ENCODE measurements at regions not wholly inside any gene's neighbourhood (a gene's known extent, or its start where the extent isn't known, plus 50 kb on each side); places are given as distances from the start of the nearest gene placed in this dataset.

GRCh38 chr10:29084681-29085307, 204.1 kb upstream of the LYZL1 start:
- no peaks in the 10 kb centered on the region for H3K9me2 ChIP-seq (replicated peaks; ENCODE audit: insufficient read depth, low read length)
- no peak overlapping the region for H3K4me2 ChIP-seq (ENCODE audit: low read depth, low read length, poor library complexity, severe bottlenecking)
- no peaks in the 10 kb centered on the region for H3K36me3 ChIP-seq (ENCODE audit: insufficient read depth, low read length)
- no peaks in the 10 kb centered on the region for H3K4me1 ChIP-seq (ENCODE audit: low read length)
- H3K79me2 ChIP-seq (ENCODE audit: low read length), result no peaks in the 10 kb centered on the region
- no peak overlapping the region for H3K9ac ChIP-seq (ENCODE audit: low read length)
- no peak overlapping the region for H3K4me3 ChIP-seq (ENCODE audit: low read length)
- no peaks in the 10 kb centered on the region for H3K27me3 ChIP-seq (ENCODE audit: low read length)
- no peak overlapping the region for H3K27ac ChIP-seq (ENCODE audit: low read length)
- no peak for DNase-seq
- no peak overlapping the region for H2AFZ ChIP-seq (ENCODE audit: low read length)
- H4K20me1 ChIP-seq (ENCODE audit: insufficient read depth, low read depth, low read length), result no peaks in the 10 kb centered on the region
- H3K9me3 ChIP-seq (ENCODE audit: low read length), result no peaks in the 10 kb centered on the region

GRCh38 chr10:29089091-29089490, 199.8 kb upstream of the LYZL1 start:
- no peak overlapping the region for H3K4me3 ChIP-seq (ENCODE audit: low read length)
- H3K27ac ChIP-seq (ENCODE audit: low read length), result no peak overlapping the region
- no peak for DNase-seq
- no peaks in the 10 kb centered on the region for H3K79me2 ChIP-seq (ENCODE audit: low read length)
- no peak overlapping the region for H3K9ac ChIP-seq (ENCODE audit: low read length)
- no peak overlapping the region for H2AFZ ChIP-seq (ENCODE audit: low read length)
- no peak overlapping the region for H3K4me2 ChIP-seq (ENCODE audit: low read depth, low read length, poor library complexity, severe bottlenecking)
- no peaks in the 10 kb centered on the region for H3K9me3 ChIP-seq (ENCODE audit: low read length)
- no peaks in the 10 kb centered on the region for H3K9me2 ChIP-seq (replicated peaks; ENCODE audit: insufficient read depth, low read length)
- no peaks in the 10 kb centered on the region for H4K20me1 ChIP-seq (ENCODE audit: insufficient read depth, low read depth, low read length)
- no peaks in the 10 kb centered on the region for H3K36me3 ChIP-seq (ENCODE audit: insufficient read depth, low read length)
- no peaks in the 10 kb centered on the region for H3K27me3 ChIP-seq (ENCODE audit: low read length)
- no peaks in the 10 kb centered on the region for H3K4me1 ChIP-seq (ENCODE audit: low read length)

GRCh38 chr10:29096303-29096824, 192.5 kb upstream of the LYZL1 start:
- no peaks in the 10 kb centered on the region for H3K4me1 ChIP-seq (ENCODE audit: low read length)
- H3K9me2 ChIP-seq (replicated peaks; ENCODE audit: insufficient read depth, low read length), result no peaks in the 10 kb centered on the region
- no peak overlapping the region for H3K9ac ChIP-seq (ENCODE audit: low read length)
- no peak overlapping the region for H3K27ac ChIP-seq (ENCODE audit: low read length)
- no peak overlapping the region for H2AFZ ChIP-seq (ENCODE audit: low read length)
- H4K20me1 ChIP-seq (ENCODE audit: insufficient read depth, low read depth, low read length), result no peaks in the 10 kb centered on the region
- no peaks in the 10 kb centered on the region for H3K27me3 ChIP-seq (ENCODE audit: low read length)
- no peak overlapping the region for H3K4me2 ChIP-seq (ENCODE audit: low read depth, low read length, poor library complexity, severe bottlenecking)
- no peak overlapping the region for H3K4me3 ChIP-seq (ENCODE audit: low read length)
- H3K9me3 ChIP-seq (ENCODE audit: low read length), result no peaks in the 10 kb centered on the region
- H3K79me2 ChIP-seq (ENCODE audit: low read length), result no peaks in the 10 kb centered on the region
- no peak for DNase-seq
- H3K36me3 ChIP-seq (ENCODE audit: insufficient read depth, low read length), result no peaks in the 10 kb centered on the region

- H4K20me1 ChIP-seq (ENCODE audit: insufficient read depth, low read depth, low read length), result no peaks in the 10 kb centered on the region
- H3K4me3 ChIP-seq (ENCODE audit: low read length), result no peak overlapping the region
- no peaks in the 10 kb centered on the region for H3K36me3 ChIP-seq (ENCODE audit: insufficient read depth, low read length)
- no peak overlapping the region for H3K27ac ChIP-seq (ENCODE audit: low read length)
- H3K9me3 ChIP-seq (ENCODE audit: low read length), result no peaks in the 10 kb centered on the region
- DNase-seq, result no peak
- H3K4me1 ChIP-seq (ENCODE audit: low read length), result no peaks in the 10 kb centered on the region
- no peaks in the 10 kb centered on the region for H3K27me3 ChIP-seq (ENCODE audit: low read length)
- H3K4me2 ChIP-seq (ENCODE audit: low read depth, low read length, poor library complexity, severe bottlenecking), result no peak overlapping the region
- H3K9me2 ChIP-seq (replicated peaks; ENCODE audit: insufficient read depth, low read length), result no peaks in the 10 kb centered on the region
- no peak overlapping the region for H3K9ac ChIP-seq (ENCODE audit: low read length)
- no peak overlapping the region for H2AFZ ChIP-seq (ENCODE audit: low read length)
- no peaks in the 10 kb centered on the region for H3K79me2 ChIP-seq (ENCODE audit: low read length)
These were observed 190.4 kb upstream of the LYZL1 start for GRCh38 chr10:29098423-29098822.

- no peak overlapping the region for H3K4me2 ChIP-seq (ENCODE audit: low read depth, low read length, poor library complexity, severe bottlenecking)
- H3K79me2 ChIP-seq (ENCODE audit: low read length), result no peaks in the 10 kb centered on the region
- no peaks in the 10 kb centered on the region for H4K20me1 ChIP-seq (ENCODE audit: insufficient read depth, low read depth, low read length)
- no peaks in the 10 kb centered on the region for H3K9me2 ChIP-seq (replicated peaks; ENCODE audit: insufficient read depth, low read length)
- no peak overlapping the region for H3K4me3 ChIP-seq (ENCODE audit: low read length)
- no peak overlapping the region for H3K27ac ChIP-seq (ENCODE audit: low read length)
- no peaks in the 10 kb centered on the region for H3K9me3 ChIP-seq (ENCODE audit: low read length)
- no peak overlapping the region for H3K9ac ChIP-seq (ENCODE audit: low read length)
- DNase-seq, result no peak
- H2AFZ ChIP-seq (ENCODE audit: low read length), result no peak overlapping the region
- no peaks in the 10 kb centered on the region for H3K36me3 ChIP-seq (ENCODE audit: insufficient read depth, low read length)
- no peaks in the 10 kb centered on the region for H3K4me1 ChIP-seq (ENCODE audit: low read length)
- H3K27me3 ChIP-seq (ENCODE audit: low read length), result no peaks in the 10 kb centered on the region
These were observed 189.9 kb upstream of the LYZL1 start for GRCh38 chr10:29099001-29099400.

- H3K4me2 ChIP-seq (ENCODE audit: low read depth, low read length, poor library complexity, severe bottlenecking), result no peak overlapping the region
- no peak overlapping the region for H2AFZ ChIP-seq (ENCODE audit: low read length)
- no peak overlapping the region for H3K9ac ChIP-seq (ENCODE audit: low read length)
- no peaks in the 10 kb centered on the region for H3K27me3 ChIP-seq (ENCODE audit: low read length)
- DNase-seq, result no peak
- H3K4me1 ChIP-seq (ENCODE audit: low read length), result no peaks in the 10 kb centered on the region
- no peaks in the 10 kb centered on the region for H3K36me3 ChIP-seq (ENCODE audit: insufficient read depth, low read length)
- H3K4me3 ChIP-seq (ENCODE audit: low read length), result no peak overlapping the region
- no peaks in the 10 kb centered on the region for H4K20me1 ChIP-seq (ENCODE audit: insufficient read depth, low read depth, low read length)
- H3K27ac ChIP-seq (ENCODE audit: low read length), result no peak overlapping the region
- H3K9me2 ChIP-seq (replicated peaks; ENCODE audit: insufficient read depth, low read length), result no peaks in the 10 kb centered on the region
- no peaks in the 10 kb centered on the region for H3K9me3 ChIP-seq (ENCODE audit: low read length)
- no peaks in the 10 kb centered on the region for H3K79me2 ChIP-seq (ENCODE audit: low read length)
These were observed 189.5 kb upstream of the LYZL1 start for GRCh38 chr10:29099415-29099814.

- Histone ChIP-seq H3K9me3 (ENCODE audit: low read length) (no peaks in the 10 kb centered on the region), H3K27me3 (ENCODE audit: low read length) (no peaks in the 10 kb centered on the region), H2AFZ (ENCODE audit: low read length) (no peak overlapping the region), H3K27ac (ENCODE audit: low read length) (no peak overlapping the region), H4K20me1 (ENCODE audit: insufficient read depth, low read depth, low read length) (no peaks in the 10 kb centered on the region), H3K4me3 (ENCODE audit: low read length) (no peak overlapping the region), H3K4me2 (ENCODE audit: low read depth, low read length, poor library complexity, severe bottlenecking) (no peak overlapping the region), H3K9ac (ENCODE audit: low read length) (no peak overlapping the region), H3K9me2 (replicated peaks; ENCODE audit: insufficient read depth, low read length) (no peaks in the 10 kb centered on the region), H3K4me1 (ENCODE audit: low read length) (no peaks in the 10 kb centered on the region), H3K36me3 (ENCODE audit: insufficient read depth, low read length) (no peaks in the 10 kb centered on the region), H3K79me2 (ENCODE audit: low read length) (no peaks in the 10 kb centered on the region)
- no peak for DNase-seq
These were observed 188.4 kb upstream of the LYZL1 start for GRCh38 chr10:29100505-29100904.

GRCh38 chr10:29102233-29102632, 186.6 kb upstream of the LYZL1 start:
- H3K4me3 ChIP-seq (ENCODE audit: low read length), result no peak overlapping the region
- no peaks in the 10 kb centered on the region for H3K36me3 ChIP-seq (ENCODE audit: insufficient read depth, low read length)
- no peak overlapping the region for H3K27ac ChIP-seq (ENCODE audit: low read length)
- no peaks in the 10 kb centered on the region for H3K27me3 ChIP-seq (ENCODE audit: low read length)
- no peak overlapping the region for H3K4me2 ChIP-seq (ENCODE audit: low read depth, low read length, poor library complexity, severe bottlenecking)
- H2AFZ ChIP-seq (ENCODE audit: low read length), result no peak overlapping the region
- no peak overlapping the region for H3K9ac ChIP-seq (ENCODE audit: low read length)
- no peaks in the 10 kb centered on the region for H3K4me1 ChIP-seq (ENCODE audit: low read length)
- no peaks in the 10 kb centered on the region for H3K9me3 ChIP-seq (ENCODE audit: low read length)
- no peaks in the 10 kb centered on the region for H4K20me1 ChIP-seq (ENCODE audit: insufficient read depth, low read depth, low read length)
- no peaks in the 10 kb centered on the region for H3K9me2 ChIP-seq (replicated peaks; ENCODE audit: insufficient read depth, low read length)
- no peak for DNase-seq
- H3K79me2 ChIP-seq (ENCODE audit: low read length), result no peaks in the 10 kb centered on the region

Data from Karpas-422 (cell line).